Nephron progenitor cell (in vitro differentiated cells): ENCODE measurements at regions not wholly inside any gene's neighbourhood (a gene's known extent, or its start where the extent isn't known, plus 50 kb on each side); places are given as distances from the start of the nearest gene placed in this dataset.

Experiments
- DNase-seq: peaks from one replicate; pipeline ENCODE4 v3.0.0; 2021
- H3K27ac Mint-ChIP-seq: 2 replicates; pipeline ENCODE4 v1.8.0; 2021; ENCODE audit warnings: mild to moderate bottlenecking, moderate library complexity, mixed read lengths
- H3K27me3 Mint-ChIP-seq: 2 replicates; pipeline ENCODE4 v1.8.0; 2021; ENCODE audit warnings: mild to moderate bottlenecking, low read depth, mixed read lengths; ENCODE audit not compliant: poor library complexity
- H3K36me3 Mint-ChIP-seq: 2 replicates; pipeline ENCODE4 v1.8.0; 2021; ENCODE audit warnings: low read depth, mixed read lengths
- H3K4me1 Mint-ChIP-seq: 2 replicates; pipeline ENCODE4 v1.8.0; 2021; ENCODE audit warnings: mixed read lengths
- H3K4me3 Mint-ChIP-seq: 2 replicates; pipeline ENCODE4 v1.8.0; 2021; ENCODE audit warnings: mild to moderate bottlenecking, moderate library complexity, mixed read lengths
- H3K9me3 Mint-ChIP-seq: 2 replicates; pipeline ENCODE4 v1.8.0; 2021; ENCODE audit warnings: mild to moderate bottlenecking, moderate library complexity, mixed read lengths
- CTCF ChIP-seq: fragments of 200-600 bp; sonication (generic); IDR thresholded peaks from 2 replicates; pipeline ENCODE4 v1.5.0; 2021; ENCODE audit warnings: antibody characterized with exemption

- H3K27me3 Mint-ChIP-seq = peaks cover 11% of the 10 kb centered on the region
Measured at GRCh38 chr6:40244699-40245098, 310.4 kb upstream of the MOCS1 start.

GRCh38 chr6:40232698-40233097, 298.4 kb upstream of the MOCS1 start:
- H3K4me3 Mint-ChIP-seq = no peak overlapping the region
- H3K27ac Mint-ChIP-seq = no peak overlapping the region
- H3K27me3 Mint-ChIP-seq = peaks cover 14% of the 10 kb centered on the region
- H3K9me3 Mint-ChIP-seq = peaks cover 18% of the 10 kb centered on the region
- no peaks in the 10 kb centered on the region for H3K36me3 Mint-ChIP-seq
- H3K4me1 Mint-ChIP-seq = peaks cover 6% of the 10 kb centered on the region
- no peak for TF ChIP-seq CTCF
- DNase-seq = no peak

More at GRCh38 chr6:40244699-40245098, 310.4 kb upstream of the MOCS1 start:
- H3K4me3 Mint-ChIP-seq = no peak overlapping the region
- H3K27ac Mint-ChIP-seq = no peak overlapping the region
- peaks cover 2% of the 10 kb centered on the region for H3K9me3 Mint-ChIP-seq
- no peak for DNase-seq
- TF ChIP-seq CTCF = no peak
- no peaks in the 10 kb centered on the region for H3K4me1 Mint-ChIP-seq
- H3K36me3 Mint-ChIP-seq = no peaks in the 10 kb centered on the region

GRCh38 chr6:40227735-40228134, 293.5 kb upstream of the MOCS1 start:
- no peak for TF ChIP-seq CTCF
- Mint-ChIP-seq H3K4me3 (no peak overlapping the region), H3K36me3 (no peaks in the 10 kb centered on the region), H3K9me3 (peaks cover 12% of the 10 kb centered on the region), H3K27me3 (peaks cover 10% of the 10 kb centered on the region), H3K27ac (no peak overlapping the region), H3K4me1 (peaks cover 6% of the 10 kb centered on the region)
- no peak for DNase-seq

GRCh38 chr6:40222354-40222753, 288.1 kb upstream of the MOCS1 start:
- H3K4me1 Mint-ChIP-seq = no peaks in the 10 kb centered on the region
- no peak overlapping the region for H3K4me3 Mint-ChIP-seq
- H3K36me3 Mint-ChIP-seq = no peaks in the 10 kb centered on the region
- H3K27me3 Mint-ChIP-seq = no peaks in the 10 kb centered on the region
- no peak for DNase-seq
- H3K27ac Mint-ChIP-seq = no peak overlapping the region
- H3K9me3 Mint-ChIP-seq = peaks cover 12% of the 10 kb centered on the region
- no peak for TF ChIP-seq CTCF

GRCh38 chr6:40219799-40220198, 285.5 kb upstream of the MOCS1 start:
- Mint-ChIP-seq H3K36me3 (no peaks in the 10 kb centered on the region), H3K4me3 (no peak overlapping the region), H3K4me1 (peaks cover 4% of the 10 kb centered on the region), H3K27me3 (no peaks in the 10 kb centered on the region), H3K9me3 (peaks cover 4% of the 10 kb centered on the region), H3K27ac (no peak overlapping the region)
- DNase-seq = no peak
- no peak for TF ChIP-seq CTCF

- no peak for DNase-seq
- no peak overlapping the region for H3K27ac Mint-ChIP-seq
- peaks cover 4% of the 10 kb centered on the region for H3K27me3 Mint-ChIP-seq
- H3K4me1 Mint-ChIP-seq = peaks cover 10% of the 10 kb centered on the region
- no peak overlapping the region for H3K4me3 Mint-ChIP-seq
- H3K36me3 Mint-ChIP-seq = no peaks in the 10 kb centered on the region
- TF ChIP-seq CTCF = no peak
- H3K9me3 Mint-ChIP-seq = no peaks in the 10 kb centered on the region
Measured at GRCh38 chr6:40210628-40211056, 276.4 kb upstream of the MOCS1 start.
